Inferior parietal cortex (tissue), 1 donor: ENCODE measurements at regions not wholly inside any gene's neighbourhood (a gene's known extent, or its start where the extent isn't known, plus 50 kb on each side); places are given as distances from the start of the nearest gene placed in this dataset.
"Not testable (repeated sequence)": the region's sequence is repeated elsewhere in the genome, so short reads cannot be mapped to it uniquely, and the experiment has no call there.

Source experiments
- DNase-seq: peaks from one replicate; pipeline ENCODE4 v3.0.0-alpha.2; 2016; ENCODE audit errors: extremely low spot score

DNA sequence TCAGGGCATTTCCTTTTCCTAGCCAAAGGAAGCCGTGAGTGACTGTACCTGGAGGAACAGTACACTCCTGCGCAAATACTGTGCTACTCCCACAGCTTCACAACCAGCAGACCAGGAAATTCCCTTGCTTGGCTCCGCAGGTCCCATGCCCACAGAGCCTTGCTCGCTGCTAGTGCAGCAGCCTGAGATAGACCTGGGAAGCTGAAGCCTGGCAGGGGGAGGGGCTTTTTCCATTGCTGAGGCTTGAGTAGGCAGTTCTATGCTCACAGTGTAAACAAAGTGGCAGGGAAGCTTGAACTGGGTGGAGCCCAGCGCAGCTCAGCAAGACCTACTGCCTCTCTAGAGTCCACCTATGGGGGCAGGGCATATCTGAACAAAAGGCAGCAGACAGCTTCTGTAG, 291.2 kb downstream of the HGF start:
- DNase-seq: no peak

DNA sequence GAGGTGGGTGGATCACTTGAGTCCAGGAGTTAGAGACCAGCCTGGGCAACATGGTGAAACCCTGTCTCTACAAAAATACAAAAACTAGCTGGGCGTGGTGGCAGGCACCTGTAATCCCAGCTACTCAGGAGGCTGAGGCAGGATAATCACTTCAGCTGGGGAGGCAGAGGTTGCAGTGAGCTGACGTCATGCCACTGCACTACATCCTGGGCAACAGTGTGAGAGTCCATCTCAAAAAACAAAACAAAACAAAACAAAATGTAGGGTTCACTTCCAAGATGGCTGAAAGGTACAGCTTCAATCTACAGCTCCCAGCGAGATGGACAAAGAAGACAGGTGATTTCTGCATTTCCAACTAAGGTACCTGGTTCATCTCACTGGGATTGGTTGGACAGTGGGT, 291.6 kb downstream of the HGF start:
- not testable (repeated sequence) for DNase-seq

DNA sequence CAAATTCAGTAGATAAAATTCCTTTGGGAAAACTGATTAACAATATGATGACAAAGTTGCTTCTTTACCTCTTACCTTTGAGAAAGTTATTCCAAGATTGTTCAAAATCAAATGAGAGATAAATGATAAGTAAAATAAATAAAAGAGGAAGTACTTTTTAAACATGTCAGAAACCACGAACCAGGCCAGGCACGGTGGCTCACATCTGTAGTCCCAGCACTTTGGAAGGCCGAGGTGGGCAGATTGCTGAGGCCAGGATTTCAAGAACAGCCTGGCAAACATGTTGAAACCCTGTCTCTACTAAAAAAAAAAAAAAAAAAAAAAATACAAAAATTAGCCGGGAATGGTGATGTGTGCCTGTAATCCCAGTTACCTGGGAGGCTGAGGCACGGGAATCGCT, 296.6 kb downstream of the HGF start:
- no peak for DNase-seq

DNA sequence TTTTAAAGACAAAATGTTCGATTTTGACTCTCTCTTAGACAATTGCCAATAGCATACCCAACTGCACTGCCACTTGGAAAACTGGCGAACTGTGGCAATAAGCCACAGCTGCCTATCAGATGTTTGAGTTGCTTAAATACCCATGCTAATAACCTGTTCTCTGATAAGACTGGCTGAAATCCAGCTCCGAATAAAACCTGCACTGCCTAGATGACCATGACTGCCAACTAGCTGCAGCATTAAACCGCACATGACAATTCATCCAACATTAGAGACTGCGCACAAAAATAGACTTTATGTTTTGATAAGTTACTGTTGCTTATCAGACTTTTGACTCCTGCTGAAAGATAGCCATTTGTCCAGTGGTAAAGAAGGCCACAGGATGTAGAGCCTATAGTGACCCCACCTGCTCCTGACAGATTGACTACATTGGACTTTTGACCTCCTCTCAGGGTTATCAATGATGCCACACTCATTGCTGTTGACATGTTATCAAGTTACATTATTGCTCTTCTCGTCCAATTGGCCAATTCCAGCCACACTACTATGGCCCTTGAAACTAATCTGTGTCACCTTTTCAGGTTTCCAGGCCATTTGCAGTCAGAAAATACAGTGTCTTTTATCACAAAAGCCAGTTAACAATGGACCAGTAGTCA, 299.0 kb downstream of the HGF start:
- DNase-seq: no peak

DNA sequence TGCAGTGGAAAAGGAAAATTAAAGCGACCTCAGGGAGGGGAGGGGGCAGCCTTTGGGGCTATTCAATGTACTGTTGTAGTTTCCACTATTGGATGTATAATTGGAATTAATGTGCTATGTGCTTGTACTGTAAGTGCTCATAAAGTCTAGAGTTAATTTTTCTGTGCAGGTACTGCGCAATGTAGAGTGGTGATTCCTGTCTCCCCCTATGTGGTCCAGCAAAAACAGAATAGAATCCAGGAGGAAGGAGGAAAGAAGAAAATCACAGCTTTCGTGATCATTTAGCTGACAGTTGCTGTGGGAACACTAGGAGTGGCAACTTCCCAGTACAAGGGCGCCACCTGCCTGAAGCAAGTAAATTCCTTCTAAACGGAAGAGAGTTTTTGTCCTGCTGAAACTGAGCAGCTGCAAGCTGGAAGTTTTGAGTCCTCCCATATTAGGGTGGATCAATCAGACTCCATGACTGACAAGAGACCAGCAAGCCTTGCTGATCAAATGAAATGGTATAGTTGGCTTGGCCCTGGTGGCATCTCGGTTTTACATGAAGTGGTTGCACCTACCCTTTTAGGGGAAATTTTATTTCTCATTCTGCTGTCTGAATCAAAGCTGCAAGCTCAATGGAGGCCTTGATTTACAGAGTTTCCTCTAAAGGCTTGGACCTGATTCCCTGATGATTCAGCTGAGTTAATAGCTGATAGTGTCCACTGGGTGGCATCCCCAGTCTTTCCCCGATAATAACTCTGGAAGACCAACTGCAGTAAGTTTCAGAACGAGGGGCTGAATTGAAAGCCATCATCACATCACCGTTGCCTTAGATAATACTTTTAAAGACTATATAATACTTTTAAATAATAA, 299.8 kb downstream of the HGF start:
- peak; percentile 72 for DNase-seq

DNA sequence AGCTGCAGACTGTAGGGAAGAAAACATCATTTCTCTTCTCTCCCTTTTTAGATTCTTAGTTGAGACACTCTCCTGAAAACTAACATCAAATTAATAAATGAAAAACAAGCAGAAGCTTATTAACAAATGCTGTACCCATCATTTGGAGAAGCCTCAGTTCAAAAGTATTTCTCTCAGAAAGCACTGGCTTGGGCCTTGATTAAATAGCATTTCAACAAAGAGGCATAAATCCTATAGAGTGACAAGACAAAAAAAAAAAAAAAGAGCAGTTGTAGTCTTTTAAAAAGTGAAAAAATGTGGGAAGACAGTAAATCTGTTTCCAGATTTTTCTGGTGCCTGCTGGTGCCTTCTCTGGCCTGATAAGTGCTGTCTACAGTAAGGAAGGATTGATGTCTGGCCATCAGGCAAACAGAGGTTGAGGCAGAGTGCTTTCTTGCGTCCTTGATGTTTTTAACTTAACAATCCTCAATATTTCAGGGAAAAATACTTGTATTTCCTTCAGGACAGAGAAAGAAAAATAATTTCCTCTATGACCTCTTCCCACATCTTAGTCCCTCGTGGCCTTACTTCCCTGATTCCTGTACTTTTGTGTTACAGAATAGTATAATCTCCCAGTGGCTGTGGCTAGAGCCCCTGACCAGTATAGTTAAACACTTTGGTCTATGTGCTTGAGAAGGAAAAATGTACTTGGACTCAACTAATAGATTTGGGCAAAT, 300.5 kb downstream of the HGF start:
- no peak for DNase-seq

DNA sequence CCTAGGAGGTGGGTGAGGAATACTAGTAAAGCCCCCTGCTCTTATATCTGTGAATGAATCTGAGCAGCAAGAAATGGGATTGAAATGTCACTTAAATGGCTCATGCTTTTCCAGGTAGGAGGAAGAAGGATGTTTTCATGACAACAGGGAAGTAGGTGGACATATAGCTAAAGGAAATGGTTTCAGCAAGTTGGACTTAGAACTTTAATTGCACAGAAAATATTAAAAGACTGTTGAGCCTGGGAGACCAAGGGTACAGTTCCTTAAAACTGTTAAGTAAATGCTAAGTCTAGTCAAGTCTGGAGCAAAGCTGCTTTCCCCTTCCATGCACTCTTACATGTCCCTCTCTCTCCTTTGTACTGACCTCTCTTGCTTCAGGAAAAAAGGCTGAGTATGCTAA, 301.3 kb downstream of the HGF start:
- no peak for DNase-seq

DNA sequence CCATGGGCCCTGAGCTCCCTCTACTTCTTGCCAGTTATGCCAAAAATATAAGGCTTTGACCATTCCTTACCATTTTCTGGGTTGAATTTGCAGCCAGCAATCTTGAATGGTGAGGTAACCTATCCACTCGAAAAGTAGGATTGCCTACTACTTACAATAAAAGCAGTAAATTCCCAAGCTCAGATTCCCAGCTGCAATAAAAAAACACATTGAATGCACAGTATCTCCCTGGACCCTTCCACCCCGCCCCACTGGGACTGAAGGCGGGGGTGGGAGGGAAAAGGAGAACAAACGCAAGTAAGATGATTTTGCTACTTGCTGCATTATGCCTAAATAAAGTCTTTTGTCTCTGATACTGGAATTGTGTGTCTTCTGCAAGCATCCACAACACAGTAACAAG, 301.9 kb downstream of the HGF start:
- no peak for DNase-seq

DNA sequence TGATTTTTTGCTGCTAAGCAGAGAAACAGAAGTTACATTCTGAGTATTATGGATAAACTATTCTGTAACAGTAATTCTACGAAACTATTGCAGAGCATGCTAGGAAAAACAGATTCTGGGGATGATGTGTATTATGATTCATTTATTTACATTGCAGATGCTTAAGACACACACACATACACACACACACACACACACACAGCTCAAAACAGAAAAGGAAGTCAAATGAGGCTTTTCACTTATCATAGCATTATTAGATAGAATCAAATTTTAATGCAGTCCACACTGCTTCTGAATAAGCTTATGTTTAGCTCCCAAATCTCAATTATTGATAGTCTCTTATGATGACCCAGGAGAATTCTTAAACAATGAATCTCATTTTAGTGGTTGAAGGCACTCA, 307.2 kb downstream of the HGF start:
- DNase-seq: no peak

DNA sequence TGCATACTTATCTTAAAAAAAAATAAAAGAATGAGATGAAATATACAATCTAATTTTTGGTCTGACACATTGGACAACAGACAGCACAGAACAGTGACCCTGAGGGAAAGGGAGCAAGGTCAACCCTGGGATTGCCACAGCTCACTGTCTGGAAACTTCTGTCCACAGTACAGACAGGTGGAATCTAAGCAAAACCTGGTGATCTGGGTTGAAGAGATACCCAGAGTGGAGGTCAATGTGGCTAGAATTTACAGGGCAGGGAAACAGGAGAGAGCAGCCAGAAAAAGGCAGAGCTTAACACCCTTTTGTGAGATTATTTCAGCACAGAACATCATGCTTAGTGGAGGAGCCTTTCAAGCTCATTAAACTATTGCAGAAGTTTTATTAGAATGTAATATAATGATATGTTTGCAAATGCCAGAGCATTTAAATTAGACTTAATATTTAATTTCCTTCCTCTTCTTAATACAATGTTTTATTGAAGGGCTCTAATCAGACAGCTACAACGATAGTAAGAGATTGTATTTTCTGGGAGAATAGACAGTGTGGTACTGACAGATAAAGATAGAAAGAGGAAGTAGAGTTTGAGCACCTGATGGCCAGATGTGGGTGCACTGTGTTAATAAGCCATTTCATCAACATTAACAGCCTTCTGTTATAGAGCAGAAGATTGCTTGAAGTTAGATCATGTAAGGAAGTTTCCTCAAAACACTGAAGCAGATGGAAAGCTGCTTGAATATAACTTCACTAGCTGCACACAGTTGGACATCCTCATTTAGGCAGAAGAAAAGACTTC, 309.4 kb downstream of the HGF start:
- no peak for DNase-seq

DNA sequence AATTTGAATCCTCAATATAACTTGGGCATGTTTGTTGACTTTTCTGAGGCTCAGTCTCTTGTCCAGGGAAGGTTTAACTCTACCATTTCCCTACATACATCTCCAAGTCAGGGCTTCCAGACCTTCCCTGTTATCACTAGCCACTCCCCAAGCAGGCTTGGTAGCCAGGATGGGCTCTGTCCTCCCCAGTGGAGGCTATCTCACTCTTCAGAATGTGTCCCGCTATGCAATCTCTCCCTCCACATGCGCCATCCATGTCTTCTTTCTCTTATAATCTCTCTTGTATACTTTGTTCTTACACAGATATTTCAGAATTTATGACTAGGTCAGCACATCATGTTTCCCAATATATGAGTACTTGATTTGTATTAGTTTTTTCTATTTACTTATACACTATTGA, 310.4 kb downstream of the HGF start:
- no peak for DNase-seq

DNA sequence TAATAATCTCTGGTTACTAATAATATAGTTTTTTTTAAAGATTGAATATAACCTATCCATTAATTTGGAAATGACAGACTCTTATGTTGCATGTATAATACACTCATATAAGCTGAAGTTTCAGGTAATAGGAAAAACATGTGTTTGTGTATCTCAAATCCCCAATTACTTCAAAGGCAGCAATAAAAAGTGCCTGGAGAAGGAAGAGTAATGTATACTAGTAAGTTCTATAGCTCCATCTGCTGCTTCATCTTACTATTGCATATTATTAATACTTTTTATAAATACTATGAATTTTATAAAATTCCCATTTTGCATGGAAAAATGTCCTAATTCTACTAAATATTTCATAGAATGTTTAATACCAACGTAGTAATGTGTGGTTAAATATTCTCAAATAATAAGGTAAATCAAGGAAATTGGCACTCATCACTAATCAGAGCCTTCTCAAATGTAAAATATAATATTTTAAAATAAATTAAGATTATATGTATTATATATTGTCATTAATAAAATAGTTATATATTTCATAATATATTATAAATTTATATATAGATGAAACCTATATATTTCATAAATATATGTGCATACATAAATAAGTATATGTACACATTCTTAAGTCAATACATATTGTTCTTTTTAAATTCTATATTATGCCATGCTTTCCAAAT, 311.9 kb downstream of the HGF start:
- no peak for DNase-seq

DNA sequence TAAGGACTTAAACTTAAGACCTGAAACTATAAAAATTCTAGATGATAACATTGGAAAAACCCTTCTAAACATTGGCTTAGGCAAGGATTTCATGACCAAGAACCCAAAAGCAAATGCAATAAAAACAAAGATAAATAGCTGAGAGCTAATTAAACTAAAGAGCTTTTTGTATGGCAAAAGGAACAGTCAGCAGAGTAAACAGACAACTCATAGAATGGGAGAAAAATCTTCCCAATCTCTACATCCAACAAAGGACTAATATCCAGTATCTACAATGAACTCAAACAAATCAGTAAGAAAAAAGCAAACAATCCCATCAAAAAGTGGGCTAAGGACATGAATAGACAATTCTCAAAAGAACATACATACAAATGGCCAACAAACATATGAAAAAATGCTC, 316.1 kb downstream of the HGF start:
- DNase-seq: not testable (repeated sequence)

DNA sequence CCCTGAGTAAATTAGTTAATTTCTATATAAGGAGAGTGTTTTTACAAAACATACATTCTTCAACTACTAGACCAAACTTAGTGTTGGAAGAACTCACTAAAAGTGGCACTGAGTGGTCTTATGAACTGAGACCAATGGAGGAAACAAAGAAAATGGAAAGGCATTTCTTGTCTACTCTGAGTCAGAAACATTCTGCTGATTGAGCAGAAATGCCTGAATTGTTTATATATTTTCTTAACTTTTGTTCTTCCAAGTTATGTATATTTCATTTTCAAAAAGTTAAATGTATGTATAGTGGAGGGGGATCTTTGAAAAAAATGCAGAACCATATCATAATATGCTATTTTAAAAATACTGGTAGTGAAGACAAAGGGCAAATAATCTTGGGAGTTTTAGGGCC, 320.7 kb downstream of the HGF start:
- no peak for DNase-seq

DNA sequence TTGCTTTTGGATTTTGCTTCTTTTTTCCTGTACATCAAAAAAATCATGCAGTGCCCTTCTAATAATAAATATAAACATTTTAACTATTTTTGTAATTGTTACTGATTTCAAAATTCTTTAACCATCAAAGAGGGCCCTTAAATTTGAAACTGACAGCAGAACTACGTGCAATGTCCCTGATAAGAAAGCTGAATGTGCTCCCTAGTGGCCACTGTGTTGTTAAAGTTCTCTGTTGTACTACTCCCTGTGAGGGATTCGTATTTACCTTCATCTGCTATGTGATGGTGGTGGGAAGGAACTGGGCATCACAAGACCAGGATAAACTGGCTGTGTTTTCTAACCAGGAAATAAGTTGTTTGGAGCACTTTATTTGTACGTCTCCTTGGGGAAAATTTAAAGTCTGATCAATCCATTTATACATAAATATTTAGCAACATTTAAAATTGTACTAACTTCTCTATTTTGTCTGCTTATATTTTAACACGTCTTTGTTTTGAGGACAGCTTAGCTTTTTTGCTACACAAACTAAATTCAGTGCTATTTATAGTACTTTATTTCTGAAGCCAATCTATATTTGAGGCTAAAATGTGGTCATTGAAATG, 322.4 kb downstream of the HGF start:
- DNase-seq: peak; percentile 41

DNA sequence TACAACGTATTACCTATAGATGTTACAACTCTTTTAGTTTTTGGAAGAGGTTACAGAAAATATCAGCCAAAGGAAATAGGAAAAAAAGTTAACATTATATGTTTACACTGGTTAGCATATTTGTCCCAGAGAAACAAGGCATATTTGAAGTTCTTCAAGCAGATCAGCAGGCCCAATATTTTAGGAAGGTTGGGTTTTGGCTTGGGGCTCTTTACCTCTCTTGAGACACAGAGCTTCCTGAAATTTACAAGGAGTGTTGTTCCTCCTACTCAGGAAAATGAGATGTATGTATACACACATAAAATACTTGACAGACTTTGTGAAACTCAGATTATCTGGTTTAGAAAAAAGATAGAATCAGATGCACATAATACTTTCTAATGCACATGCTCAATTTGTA, 323.6 kb downstream of the HGF start:
- no peak for DNase-seq

DNA sequence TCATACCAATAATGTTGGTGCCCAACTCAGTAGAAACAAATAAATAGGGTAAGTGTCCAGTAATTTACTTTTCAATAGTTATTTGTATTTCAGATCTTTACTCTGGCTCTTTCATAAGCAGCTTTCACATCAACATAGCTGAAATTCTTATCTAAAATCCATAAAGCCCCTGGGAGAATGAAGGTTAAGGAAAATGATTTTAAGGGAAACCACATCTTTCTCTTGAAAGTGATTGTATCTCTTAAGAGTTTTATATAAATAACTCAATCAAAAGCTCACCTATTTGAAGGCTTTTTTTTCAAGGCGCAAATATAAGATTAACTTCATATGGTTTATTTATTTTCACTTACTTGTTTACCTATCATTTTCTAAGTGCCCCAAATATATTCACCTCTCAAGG, 324.4 kb downstream of the HGF start:
- DNase-seq: no peak

DNA sequence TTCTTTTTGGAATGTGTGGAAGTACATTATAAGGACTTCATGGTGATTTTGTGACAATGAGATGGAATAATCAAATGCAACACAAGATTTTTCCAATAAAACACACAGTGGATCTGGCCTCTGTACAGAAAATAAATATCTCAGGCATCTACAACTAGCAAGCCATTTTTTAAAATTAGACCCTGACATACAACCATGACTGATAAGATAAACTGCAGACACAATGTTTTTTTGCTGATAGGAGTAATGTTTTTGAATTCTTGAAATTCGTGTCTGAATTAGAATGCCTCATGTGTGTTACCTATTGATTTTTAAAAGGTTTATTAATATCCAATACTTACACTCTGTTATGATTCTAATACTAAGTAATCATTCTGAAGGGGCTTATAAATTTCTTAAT, 328.1 kb downstream of the HGF start:
- DNase-seq: no peak

DNA sequence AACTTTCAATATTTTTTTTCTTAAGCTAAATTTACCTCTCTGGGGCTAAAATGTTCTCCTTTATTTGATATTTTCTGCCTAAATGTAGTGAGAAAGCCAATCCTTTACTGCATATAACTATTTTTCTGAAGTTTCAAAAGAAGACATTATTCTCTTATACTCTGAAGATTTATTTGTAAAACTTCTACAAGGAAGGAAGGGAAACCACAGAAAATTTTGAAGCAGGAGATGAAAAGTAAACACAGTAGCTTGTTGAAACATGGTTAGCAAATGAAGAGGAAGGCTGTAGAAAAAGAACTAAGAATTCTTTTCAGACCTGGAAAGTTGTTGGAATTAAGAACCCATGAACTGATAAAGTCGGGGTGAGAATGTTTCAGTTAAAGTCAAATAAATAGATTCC, 330.3 kb downstream of the HGF start:
- DNase-seq: no peak

DNA sequence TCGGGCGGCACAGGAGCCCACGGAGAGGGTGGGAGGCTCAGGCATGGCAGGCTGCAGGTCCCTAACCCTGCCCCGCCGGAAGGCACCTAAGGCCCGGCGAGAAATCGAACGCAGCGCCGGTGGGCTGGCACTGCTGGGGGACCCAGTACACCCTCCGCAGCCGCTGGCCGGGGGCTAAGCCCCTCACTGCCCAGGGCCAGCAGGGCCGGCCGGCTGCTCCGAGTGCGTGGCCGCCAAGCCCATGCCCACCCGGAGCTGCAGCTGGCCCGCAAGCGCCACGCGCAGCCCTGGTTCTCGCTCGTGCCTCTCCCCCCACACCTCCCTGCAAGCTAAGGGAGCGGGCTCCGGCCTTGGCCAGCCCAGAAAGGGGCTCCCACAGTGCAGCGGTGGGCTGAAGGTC, 332.7 kb downstream of the HGF start:
- not testable (repeated sequence) for DNase-seq

DNA sequence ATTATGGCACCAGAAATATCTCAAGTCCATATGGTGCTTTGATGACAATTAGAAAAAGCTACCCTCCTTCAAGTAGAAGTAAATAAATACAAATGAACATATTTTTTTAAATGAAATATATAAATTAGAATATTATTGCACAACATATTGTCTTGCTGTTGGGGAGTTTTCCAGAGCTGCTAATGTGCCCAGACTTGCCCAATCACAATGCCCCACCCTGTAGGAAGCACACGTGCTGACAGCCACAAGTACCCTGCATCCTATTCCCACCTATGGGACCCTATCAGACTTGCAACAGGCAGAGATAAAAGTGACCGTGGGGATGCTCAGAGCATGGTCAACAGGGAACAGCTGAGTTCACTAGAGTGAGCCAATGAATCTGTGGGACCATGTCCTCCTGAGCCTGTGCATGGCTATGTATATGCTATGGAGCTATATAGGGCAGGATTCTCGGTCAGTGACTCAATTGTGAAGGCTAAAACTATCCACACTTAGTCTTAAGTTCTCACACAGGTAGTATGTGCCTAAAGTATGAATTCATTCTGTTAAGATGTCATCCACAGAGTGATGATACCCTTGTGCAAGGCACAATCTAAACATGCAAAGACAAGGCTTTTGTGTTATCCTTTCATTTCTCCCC, 336.0 kb downstream of the HGF start:
- no peak for DNase-seq
